Right lung (tissue), 2 donors: ENCODE measurements at regions not wholly inside any gene's neighbourhood (a gene's known extent, or its start where the extent isn't known, plus 50 kb on each side); places are given as distances from the start of the nearest gene placed in this dataset.

Experiments
- DNase-seq, 2 donors: peaks; one replicate each; pipeline ENCODE4 v3.0.0-alpha.2; 2013

DNA sequence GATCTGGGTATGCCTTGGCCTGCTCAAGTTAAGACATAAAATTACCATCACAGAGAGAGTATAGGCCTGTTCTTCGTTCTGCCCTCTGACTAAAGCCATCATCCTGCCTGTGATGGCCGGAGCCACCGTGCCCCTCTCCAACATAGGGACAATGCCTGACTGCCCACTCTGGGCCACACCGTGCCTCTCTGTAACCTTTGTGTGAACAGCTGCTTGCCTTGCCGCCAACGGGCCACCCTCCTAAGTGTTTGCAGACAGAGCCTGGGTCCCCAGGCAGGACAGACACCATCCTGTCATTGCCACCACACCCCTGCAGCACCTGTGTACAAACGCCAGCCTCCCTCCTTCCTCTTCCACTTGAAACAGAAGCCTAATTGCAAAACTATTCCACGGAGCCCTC is 298.7 kb upstream of the TENM3 start:
- DNase-seq = no peak

DNA sequence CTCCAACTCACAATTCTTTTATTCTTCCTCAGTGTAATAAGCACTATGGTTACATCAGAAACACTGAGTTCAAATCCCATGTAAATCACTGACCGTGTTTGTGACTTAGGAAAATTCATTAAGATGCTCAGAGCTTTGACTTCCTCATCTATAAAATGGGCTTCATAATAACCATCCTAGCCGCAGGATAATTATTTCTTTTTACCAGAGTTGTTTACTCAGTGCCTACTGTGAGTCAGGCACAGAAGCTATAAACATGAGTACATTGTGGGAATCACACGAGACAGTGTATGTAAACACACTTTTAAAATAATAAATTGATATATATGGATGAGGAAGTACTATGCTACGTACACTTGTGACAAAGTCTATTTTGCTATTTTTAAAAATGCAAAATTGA is 296.3 kb upstream of the TENM3 start:
- no peak for DNase-seq

DNA sequence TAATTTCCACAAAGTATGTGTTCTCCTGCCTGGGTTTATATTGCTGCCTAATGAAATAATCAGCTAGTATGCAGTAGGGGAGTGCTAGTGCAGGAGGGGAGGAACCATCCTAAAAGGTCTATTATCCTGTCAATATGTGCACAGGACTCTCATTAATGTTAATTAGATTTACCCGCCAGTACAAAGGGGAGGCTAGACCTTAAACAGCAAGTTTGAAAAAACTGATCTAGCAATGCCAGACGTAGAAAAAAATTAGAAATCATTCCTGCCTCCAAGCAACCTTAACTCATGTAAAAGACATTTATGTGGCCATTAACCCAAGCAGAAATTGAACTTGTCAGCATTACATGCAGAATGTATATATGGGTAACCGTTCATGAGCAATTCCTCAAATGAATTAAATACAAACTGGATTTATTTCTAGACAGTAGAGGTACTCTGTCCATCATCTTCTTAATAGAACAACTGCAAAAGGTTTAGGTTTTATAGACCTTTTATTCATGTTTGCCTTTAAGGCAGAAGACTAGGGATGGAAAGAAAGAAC is 294.3 kb upstream of the TENM3 start:
- DNase-seq = no peak

DNA sequence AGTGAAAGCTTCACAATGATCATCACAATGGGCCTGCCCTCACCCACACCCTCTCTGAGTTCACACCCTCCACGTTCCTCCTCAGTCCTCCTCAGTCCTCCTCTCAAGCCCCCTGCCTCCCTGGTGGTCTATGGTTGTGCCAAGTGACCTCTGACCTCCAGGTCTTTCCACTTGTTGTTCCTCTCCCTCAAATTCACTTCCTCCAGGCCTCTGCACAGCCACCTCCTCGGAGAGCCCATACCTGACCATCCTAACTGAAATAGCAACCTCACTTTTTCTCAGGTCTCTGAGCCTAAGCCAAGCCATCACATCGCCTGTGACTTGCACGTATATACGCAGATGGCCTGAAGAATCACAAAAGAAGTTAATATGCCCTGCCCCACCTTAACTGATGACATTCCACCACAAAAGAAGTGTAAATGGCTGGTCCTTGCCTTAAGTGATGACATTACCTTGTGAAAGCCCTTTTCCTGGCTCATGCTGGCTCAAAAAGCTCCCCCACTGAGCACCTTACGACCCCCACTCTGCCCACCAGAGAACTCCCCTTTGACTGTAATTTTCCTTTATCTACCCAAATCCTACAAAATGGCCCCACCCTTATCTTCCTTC is 293.4 kb upstream of the TENM3 start:
- no peak for DNase-seq

DNA sequence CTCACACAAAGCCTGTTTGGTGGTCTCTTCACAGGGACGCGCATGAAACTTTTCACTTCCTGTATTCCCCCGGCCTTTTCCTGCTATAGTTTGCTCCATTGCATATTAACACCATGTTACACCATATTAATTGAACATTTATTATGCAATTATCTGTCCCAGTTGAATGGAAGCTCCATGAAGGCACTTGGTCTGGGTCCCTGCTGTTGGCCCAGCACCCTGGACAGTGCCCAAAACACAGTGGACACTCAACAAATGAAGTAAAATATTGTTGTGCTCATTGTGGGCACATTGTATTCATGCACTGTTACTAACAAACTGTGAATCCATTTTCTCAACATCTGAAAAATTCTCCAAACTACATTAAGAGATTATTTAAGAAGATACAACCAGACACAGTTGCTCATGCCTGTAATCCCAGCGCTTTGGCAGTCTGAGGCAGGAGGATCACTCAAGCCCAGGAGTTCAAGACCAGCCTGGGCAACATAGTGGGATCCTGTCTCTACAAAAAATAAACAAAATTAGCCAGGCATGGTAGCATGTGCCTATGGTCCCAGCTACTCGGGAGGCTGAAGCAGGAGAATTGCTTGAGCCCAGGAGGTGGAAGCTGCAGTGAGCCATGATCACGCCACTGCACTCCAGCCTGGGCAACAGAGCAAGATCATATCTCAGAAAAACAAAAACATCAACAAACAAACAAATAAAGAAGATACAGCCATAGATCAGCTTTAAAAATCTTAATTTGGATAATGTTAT is 292.7 kb upstream of the TENM3 start:
- DNase-seq = no peak

DNA sequence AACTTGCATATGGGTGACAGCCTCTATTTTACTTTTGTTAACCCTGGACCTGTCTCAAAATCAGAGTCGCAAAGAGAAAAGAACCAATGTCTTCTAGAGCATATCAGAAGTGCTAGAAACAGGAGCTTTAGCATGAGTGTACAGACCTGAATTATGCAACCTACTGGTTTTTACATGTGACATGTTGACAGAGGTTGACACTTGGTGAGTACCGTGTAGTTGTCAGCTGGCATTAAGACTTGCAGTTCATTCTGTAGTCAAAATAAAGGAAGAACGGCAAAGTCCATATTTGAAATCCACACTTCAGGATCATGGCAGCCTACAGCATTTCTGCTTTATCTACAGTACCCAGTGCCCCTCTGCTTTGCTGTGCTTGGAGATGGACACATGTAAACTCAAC is 291.9 kb upstream of the TENM3 start:
- no peak for DNase-seq

DNA sequence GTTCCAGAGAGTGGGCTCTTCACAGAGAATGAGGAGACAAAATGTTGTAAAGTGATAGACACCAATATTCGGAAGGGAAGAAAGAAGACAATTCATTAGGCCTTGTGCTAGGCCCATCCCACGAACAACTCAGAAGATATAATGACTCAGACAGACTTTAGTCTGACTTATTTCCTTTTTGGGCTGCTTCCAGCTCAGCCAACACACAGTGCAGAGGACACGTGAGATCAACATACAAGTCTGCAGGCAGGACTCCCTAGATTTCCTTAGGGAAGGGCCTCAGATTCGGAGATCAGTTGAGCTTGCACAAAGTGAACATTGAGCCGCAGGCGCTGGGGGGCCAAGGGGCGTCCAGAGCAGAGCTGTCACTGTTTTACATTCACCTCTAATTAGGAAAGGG is 290.7 kb upstream of the TENM3 start:
- no peak for DNase-seq

DNA sequence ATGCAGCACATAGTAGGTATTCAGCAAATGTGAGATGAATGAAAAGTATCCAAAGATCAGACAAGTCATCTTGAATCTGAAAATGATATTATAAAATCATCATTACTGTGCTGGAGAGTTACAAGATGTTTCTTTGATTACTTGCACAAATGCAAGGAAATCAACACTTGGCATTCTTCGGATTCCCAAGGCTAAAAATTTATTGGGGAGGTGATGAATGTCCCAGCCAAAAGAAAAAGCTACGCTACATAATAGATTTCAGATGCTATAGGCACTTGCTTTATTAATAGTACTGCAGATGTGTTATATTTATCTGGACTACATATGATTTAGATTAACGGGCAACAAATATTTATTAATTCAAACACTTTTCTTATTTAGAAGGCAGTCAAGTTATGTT is 286.7 kb upstream of the TENM3 start:
- no peak for DNase-seq

DNA sequence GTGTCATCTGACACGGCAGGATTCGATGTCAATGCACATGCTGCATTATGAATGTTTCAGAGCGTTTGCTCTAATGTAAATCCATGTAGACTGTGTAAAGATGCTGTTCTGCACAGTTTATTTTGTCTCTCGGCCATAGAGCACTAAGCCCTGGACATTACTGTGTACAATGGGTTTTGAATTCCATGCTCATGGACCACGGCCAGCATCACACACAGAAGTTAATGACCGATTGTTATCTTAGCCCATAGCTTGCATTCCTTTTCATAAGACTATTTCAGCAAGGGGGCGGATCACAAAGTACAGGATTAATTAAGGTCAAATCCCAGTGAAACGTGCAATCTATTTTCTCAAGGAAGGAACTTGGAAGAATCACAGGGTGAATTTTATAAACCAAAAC is 286.1 kb upstream of the TENM3 start:
- no peak for DNase-seq

DNA sequence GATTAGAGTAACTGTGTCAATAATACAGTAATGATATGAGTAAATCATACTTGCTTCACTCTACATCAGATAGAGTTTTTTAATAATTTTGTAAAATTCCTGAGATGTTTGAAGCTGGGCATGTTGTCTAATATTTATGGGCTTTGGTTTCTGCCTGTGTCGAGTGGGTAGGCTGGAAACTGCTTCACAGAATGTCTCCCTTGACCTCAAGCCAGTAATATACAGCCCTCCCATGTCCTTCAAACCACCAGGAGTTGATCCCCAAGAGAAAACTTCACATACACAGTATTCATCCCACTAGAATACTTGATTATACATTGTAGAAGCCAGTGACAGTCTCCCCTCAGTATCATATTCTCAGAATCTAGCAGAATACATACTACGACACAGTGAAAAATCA is 284.8 kb upstream of the TENM3 start:
- no peak for DNase-seq

DNA sequence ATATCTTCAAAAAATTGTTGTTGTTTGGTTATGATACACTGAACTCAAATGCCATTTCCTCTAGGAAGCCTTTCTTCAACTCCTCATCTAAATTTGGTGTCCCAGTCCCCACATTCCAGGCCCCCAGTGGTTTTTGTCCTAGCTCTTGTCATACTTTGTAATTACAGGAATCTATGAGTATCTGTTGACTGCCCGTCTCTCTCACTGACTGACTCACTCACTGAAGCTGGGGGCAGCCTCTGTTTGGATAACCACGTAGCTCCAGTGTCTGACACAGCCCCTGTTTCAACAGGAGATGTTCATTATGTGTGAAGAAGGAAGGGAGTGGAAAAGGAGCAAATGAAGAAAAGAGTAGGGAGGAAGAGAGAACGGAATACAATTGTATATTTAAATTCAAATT is 284.1 kb upstream of the TENM3 start:
- DNase-seq = no peak

DNA sequence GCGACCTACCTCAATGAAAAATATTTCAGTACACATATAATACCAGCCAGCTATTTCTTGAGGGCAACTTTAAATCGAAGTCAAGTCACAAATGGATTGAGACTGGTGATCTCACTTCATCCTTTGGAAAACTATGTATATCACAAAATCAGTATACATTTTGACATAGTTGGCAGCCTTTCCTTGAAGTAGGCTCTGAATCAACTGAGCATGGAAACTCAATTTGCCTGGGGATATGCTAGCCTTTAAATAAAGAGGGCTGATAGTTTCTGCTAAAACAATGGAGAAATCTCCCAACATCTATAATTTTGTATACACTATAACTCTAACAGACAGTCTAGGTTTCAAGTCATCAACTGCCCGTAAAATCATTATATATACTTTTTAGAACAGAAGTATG is 282.8 kb upstream of the TENM3 start:
- no peak for DNase-seq

DNA sequence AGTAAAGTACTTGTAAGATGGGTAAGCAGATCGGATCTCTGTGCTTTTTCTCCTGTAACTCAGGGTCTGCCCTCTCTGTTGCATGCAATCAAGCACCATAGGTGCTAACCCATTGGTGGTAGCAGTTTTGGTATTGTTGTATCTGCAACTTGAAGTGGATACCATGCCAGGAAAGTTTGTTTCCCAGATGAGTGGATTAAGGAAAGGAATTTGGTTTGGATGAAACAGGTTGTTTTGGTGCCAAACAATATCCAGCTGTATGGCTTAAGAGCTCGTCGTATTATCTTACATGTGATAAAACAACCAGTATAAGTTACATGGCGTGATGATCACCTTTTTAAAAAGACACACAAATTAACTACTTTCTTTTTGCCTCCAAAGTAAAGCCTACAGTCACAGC is 280.9 kb upstream of the TENM3 start:
- DNase-seq = no peak

DNA sequence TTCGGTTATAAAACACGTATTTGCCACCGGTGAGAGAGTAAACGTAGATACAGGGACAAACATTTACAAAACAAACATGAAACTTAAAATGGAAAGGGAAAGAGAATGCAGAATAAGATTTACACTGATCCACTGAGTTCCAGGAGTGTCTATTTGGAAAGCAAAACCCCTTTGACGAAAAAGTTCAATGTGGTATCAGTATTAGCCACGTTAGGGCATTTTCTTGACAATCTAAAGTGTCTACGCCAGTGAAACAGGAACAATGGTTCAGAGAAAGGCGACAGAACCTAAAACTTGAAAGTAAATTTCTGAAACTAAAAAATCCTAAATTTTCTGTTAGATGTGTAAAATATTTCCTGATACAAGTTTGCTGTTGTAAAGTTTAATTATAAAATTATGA is 278.5 kb upstream of the TENM3 start:
- no peak for DNase-seq

DNA sequence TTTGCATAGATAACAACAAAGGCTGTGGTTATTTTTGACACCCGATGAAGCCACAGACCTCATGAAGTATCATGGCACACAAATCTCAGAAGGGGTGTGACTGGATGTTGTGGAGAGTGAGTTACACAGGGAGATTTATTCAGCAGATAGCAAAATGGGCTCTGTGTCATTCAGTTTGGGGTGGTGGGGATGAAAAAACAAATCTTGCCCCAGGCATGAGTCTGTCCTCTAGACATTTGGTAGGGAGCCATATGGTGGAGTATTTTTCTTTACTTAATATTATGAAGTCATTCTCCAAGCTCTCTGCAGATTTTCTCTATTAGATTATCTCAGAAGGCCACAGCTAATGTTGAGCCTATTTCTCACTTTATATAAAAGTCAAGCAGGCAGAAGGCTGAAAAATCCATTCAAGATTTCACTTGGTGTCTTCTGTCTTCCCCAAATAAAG is 277.1 kb upstream of the TENM3 start:
- DNase-seq = no peak

DNA sequence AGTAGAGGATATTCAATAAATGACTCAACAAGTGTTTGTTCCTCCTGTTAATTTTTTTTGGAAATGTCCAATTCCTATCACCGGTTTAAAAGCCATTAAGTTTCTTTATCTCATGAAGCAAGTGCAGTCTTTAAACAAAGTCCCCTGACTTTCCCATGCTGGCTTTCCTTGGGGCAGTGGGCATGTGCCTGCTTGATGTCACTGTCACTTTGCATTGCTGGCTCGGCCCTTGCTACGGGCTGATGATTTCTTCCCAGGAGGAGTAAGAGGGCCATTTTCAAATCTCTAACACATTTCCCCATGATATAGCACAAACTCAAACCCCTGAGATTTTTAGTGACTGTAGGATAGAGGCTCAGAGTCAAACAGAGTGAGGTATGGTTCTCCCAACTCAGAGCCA is 275.8 kb upstream of the TENM3 start:
- DNase-seq = no peak

DNA sequence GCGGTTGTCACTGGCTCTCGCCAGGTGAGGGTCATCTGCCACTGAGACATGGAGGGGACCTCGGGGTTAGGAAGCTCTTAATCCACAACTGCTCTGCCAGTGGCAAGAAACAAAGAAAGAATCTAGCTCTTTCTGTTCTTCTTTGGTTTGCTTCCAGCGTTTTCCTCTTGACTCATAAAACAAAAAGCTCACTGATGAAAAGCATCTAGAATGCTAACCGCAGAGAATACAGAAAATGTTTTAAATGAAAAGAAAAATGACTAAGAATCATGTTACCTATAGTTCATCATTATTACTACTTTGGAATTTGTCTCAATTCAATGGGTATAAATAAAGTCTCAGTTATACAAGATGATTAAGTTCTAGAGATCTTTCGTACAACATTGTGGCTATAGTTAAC is 274.8 kb upstream of the TENM3 start:
- DNase-seq = no peak

DNA sequence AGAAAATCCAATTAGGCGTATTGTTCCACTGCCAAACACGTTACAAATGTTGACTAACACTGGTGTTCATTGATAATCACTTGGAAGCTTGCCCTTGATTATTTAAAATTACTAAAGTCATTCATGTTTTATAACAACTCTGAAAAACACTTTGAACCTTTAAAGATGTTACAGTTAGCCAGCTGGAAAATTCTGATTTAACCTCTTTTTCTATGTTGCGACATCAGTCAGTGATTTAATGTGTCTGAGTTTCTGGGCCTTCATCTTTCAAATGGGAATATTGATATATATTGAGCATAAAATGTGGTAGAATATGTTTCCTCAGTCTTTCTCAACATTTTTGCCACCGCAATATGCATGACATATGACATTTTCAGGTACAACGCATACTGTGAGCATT is 274.1 kb upstream of the TENM3 start:
- DNase-seq = peak in 1 of 2 donors; percentile 17

DNA sequence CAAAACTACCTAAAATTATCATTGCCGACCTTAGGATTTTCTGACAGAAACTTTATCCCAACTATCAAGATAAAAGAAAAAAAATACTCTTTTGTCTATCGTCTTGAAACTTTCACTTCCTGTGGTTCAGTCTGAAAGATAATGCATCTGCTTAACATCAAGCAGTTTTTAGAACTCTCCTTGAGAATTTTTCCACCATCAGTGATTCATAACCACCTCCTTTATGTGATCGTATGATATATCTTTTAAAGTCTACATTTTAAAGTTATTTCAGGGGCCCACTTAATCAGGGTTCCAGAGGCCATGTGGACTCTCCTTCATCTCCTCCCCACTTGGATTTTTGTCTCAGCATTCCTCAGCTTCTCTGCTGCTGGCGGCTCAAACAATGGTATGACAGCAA is 272.8 kb upstream of the TENM3 start:
- no peak for DNase-seq

DNA sequence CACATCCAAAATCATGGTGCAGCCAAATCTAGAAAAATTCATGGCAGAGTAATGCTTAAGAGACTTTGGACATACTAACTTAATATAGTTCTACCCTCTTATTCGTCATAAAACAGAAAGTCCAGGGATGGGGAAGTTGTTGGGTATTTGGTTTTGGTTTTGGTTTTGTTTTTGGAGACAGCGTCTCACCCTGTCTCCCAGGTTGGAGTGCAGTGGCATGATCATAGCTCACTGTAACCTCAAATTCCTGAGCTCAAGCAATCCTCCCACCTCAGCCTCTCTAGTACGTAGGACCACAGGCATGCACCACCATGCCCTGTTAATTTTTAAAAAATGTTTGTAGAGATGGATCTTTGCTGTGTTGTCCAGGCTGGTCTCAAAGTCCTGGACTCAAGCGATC is 271.8 kb upstream of the TENM3 start:
- no peak for DNase-seq

DNA sequence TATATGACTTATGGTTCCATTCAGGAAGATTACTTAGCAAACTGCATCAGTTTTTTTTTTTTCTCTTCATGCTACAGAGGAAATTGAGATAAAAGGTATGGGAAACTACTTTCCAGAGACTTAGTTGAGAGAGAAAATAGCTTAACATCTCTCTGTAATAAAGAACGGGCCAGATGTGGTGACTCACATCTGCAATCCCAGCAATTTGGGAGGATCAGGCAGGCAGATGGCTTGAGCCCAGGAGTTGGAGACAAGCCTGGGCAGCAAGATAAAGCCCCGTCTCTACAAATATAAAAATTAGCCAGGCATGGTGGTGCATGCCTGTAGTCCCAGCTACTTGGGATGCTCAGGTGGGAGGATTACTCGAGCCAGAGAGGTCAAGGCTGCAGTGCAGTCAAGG is 271.2 kb upstream of the TENM3 start:
- DNase-seq = no peak

DNA sequence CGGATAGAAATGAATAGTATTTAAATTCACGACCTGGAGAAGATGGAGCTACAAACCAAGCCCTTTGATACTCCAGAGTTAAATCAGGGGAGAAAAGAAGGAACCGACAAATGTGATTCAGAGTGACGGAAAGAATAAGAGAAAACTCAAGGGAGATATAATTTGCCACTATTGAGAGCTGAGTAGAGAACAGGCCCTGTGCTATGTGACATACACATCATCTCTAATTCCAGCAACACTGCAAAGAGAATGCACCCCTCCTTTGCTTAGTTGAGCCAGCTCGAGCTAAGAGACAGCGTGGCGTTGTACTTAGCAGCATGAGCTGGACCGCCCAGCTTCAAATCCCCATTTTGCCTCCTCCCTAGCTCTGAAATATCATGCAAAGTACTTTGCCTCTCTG is 266.4 kb upstream of the TENM3 start:
- no peak for DNase-seq

DNA sequence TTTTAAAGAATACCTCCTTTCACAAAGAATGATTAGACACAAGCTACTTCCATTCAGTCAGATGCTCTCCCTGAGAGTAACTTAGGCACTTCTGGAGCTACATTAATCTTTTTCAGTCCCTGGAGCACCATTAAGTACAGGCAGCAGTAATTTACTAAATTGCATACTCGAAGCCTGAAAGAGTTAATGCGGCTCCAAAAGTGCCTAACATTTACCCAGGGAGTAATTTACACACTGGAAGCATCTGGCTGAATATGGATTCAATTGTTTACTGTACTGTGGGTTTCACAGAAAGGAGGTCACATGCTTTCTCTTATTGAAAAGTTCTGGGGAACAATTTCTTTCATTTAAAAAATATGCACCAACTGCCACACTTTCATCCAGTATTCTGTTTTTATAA is 260.8 kb upstream of the TENM3 start:
- no peak for DNase-seq

DNA sequence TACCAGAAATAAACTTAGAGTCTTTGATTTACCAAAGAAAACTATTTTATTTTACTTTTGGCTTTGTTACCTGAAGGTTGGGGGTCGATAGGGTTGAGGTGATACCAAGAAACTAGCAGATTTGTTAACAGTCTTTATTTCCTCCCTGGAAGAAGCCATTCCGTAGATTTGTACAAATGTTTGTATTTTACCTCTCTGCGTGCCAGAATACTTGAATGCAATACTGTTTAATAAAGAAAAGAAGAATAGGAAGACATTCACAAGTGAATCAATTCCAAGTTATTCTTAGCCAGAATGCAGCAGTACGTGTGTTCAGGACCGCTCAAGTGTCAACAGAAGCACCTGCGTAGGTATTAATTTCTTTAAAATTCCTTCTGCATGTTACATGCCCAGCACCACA is 260.3 kb upstream of the TENM3 start:
- DNase-seq = no peak
